ENCODE measurements at regions not wholly inside any gene's neighbourhood (a gene's known extent, or its start where the extent isn't known, plus 50 kb on each side); places are given as distances from the start of the nearest gene placed in this dataset.

DNA sequence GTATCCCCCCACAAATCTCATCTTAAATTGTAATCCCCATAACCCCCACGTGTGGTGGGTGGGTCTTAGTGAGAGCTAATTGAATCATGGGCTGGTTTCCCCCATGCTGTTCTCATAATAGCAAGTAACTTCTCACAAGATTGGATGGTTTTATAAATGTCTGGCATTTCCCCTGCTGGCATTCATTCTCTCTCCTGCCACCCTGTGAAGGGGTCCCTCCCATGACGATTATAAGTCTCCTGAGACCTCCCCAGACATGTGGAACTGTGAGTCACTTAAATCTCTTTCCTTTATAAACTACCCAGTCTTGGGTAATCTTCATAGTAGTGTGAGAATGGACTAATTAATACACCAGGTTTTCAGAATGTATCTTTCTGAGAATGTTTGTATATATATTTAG, 1159.4 kb downstream of the FAM181B start:
- Histone ChIP-seq H3K9ac (ENCODE audit: control insufficient read depth, insufficient read depth, low read length) (no peak overlapping the region), H3K4me2 (ENCODE audit: control insufficient read depth, insufficient read depth) (no peak overlapping the region), H3K9me3 (replicated peaks; ENCODE audit: control insufficient read depth, insufficient read depth, low read length) (no peaks in the 10 kb centered on the region), H3K79me2 (ENCODE audit: control insufficient read depth, insufficient read depth, low read length) (no peaks in the 10 kb centered on the region), H3K4me3 (no peak overlapping the region), H4K20me1 (ENCODE audit: control insufficient read depth, insufficient read depth) (no peaks in the 10 kb centered on the region), H3K36me3 (ENCODE audit: control insufficient read depth in 2 of 2, insufficient read depth in 2 of 2, low read length in 1 of 2) (no peaks in the 10 kb centered on the region), H2AFZ (ENCODE audit: control insufficient read depth, low read depth, low read length) (no peak overlapping the region), H3K27ac (ENCODE audit: control insufficient read depth, insufficient read depth) (no peak overlapping the region), H3K27me3 (replicated peaks in 1 of 2; ENCODE audit: control insufficient read depth in 2 of 2, insufficient read depth in 2 of 2, low read length in 1 of 2) (no peaks in the 10 kb centered on the region), H3K4me1 (ENCODE audit: control insufficient read depth, insufficient read depth, low read length) (no peaks in the 10 kb centered on the region)
- ATAC-seq = no peak
- in situ Hi-C loops (cut with MboI) = no loop called here
- POLR2A ChIA-PET = no interaction called here
- BruUV-seq (replicated peaks) = no TSS peak
- no peak for DNase-seq (ENCODE audit: low read depth, low spot score)
- SMC1A ChIA-PET (ENCODE audit: uncharacterized antibody, unreplicated experiment) = no interaction called here
- FAIRE-seq = no peak
- WGBS (ENCODE audit: insufficient coverage, insufficient replicate concordance, low lambda C conversion rate, missing lambda C conversion rate) = 3% methylated on average over 2 of the region's 2 CpGs
- CTCF ChIA-PET = no interaction called here
- RAD21 ChIA-PET (ENCODE audit: unreplicated experiment) = no interaction called here
- intact Hi-C loops (cut with micrococcal nuclease; ENCODE audit: unreplicated experiment) = no loop called here
- TF ChIP-seq PAX5 (IDR thresholded peaks at IDR 0.05; ENCODE audit: borderline replicate concordance, low read depth, low read length) (no peak), RAD51 (IDR thresholded peaks at IDR 0.05) (no peak), ASH2L (IDR thresholded peaks at IDR 0.05; ENCODE audit: borderline replicate concordance, low read depth) (no peak), CBFB (IDR thresholded peaks at IDR 0.05; ENCODE audit: low read depth) (no peak), BMI1 (IDR thresholded peaks at IDR 0.05; ENCODE audit: borderline replicate concordance) (no peak), NR2C2 (IDR thresholded peaks at IDR 0.05; ENCODE audit: borderline replicate concordance, control insufficient read depth, insufficient read length, low read depth) (no peak), LARP7 (IDR thresholded peaks at IDR 0.05) (no peak), CHD4 (IDR thresholded peaks at IDR 0.05) (no peak), CEBPB (IDR thresholded peaks at IDR 0.05; ENCODE audit: borderline replicate concordance in 1 of 2, low read depth in 2 of 2, low read length in 2 of 2) (no peak), ATF7 (IDR thresholded peaks at IDR 0.05; ENCODE audit: low read depth) (no peak), EP300 (IDR thresholded peaks at IDR 0.05; ENCODE audit: borderline replicate concordance in 1 of 2, control insufficient read depth in 1 of 2, low read depth in 2 of 2, low read length in 2 of 2) (no peak), TAF1 (IDR thresholded peaks at IDR 0.05; ENCODE audit: borderline replicate concordance, low read depth, low read length) (no peak), TCF12 (IDR thresholded peaks at IDR 0.05; ENCODE audit: low read depth, low read length) (no peak), SMAD1 (IDR thresholded peaks at IDR 0.05; ENCODE audit: low read depth, partially characterized antibody) (no peak), MEF2A (IDR thresholded peaks at IDR 0.05; ENCODE audit: insufficient read depth, low read depth, low read length) (no peak)
- TF ChIP-seq, protein P1, sequence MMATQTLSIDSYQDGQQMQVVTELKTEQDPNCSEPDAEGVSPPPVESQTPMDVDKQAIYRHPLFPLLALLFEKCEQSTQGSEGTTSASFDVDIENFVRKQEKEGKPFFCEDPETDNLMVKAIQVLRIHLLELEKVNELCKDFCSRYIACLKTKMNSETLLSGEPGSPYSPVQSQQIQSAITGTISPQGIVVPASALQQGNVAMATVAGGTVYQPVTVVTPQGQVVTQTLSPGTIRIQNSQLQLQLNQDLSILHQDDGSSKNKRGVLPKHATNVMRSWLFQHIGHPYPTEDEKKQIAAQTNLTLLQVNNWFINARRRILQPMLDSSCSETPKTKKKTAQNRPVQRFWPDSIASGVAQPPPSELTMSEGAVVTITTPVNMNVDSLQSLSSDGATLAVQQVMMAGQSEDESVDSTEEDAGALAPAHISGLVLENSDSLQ (IDR thresholded peaks at IDR 0.05) = no peak
- TF ChIP-seq, protein P2, sequence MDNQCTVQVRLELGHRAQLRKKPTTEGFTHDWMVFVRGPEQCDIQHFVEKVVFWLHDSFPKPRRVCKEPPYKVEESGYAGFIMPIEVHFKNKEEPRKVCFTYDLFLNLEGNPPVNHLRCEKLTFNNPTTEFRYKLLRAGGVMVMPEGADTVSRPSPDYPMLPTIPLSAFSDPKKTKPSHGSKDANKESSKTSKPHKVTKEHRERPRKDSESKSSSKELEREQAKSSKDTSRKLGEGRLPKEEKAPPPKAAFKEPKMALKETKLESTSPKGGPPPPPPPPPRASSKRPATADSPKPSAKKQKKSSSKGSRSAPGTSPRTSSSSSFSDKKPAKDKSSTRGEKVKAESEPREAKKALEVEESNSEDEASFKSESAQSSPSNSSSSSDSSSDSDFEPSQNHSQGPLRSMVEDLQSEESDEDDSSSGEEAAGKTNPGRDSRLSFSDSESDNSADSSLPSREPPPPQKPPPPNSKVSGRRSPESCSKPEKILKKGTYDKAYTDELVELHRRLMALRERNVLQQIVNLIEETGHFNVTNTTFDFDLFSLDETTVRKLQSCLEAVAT (IDR thresholded peaks at IDR 0.05) = no peak
- TF ChIP-seq, protein P3, sequence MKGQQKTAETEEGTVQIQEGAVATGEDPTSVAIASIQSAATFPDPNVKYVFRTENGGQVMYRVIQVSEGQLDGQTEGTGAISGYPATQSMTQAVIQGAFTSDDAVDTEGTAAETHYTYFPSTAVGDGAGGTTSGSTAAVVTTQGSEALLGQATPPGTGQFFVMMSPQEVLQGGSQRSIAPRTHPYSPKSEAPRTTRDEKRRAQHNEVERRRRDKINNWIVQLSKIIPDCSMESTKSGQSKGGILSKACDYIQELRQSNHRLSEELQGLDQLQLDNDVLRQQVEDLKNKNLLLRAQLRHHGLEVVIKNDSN (IDR thresholded peaks at IDR 0.05; ENCODE audit: borderline replicate concordance, extremely low read length, insufficient read depth, low read depth, low read length) = no peak
- TF ChIP-seq, protein P4, sequence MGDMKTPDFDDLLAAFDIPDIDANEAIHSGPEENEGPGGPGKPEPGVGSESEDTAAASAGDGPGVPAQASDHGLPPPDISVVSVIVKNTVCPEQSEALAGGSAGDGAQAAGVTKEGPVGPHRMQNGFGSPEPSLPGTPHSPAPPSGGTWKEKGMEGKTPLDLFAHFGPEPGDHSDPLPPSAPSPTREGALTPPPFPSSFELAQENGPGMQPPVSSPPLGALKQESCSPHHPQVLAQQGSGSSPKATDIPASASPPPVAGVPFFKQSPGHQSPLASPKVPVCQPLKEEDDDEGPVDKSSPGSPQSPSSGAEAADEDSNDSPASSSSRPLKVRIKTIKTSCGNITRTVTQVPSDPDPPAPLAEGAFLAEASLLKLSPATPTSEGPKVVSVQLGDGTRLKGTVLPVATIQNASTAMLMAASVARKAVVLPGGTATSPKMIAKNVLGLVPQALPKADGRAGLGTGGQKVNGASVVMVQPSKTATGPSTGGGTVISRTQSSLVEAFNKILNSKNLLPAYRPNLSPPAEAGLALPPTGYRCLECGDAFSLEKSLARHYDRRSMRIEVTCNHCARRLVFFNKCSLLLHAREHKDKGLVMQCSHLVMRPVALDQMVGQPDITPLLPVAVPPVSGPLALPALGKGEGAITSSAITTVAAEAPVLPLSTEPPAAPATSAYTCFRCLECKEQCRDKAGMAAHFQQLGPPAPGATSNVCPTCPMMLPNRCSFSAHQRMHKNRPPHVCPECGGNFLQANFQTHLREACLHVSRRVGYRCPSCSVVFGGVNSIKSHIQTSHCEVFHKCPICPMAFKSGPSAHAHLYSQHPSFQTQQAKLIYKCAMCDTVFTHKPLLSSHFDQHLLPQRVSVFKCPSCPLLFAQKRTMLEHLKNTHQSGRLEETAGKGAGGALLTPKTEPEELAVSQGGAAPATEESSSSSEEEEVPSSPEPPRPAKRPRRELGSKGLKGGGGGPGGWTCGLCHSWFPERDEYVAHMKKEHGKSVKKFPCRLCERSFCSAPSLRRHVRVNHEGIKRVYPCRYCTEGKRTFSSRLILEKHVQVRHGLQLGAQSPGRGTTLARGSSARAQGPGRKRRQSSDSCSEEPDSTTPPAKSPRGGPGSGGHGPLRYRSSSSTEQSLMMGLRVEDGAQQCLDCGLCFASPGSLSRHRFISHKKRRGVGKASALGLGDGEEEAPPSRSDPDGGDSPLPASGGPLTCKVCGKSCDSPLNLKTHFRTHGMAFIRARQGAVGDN (IDR thresholded peaks at IDR 0.05) = no peak
